C4-2B (cell line): ENCODE measurements at regions not wholly inside any gene's neighbourhood (a gene's known extent, or its start where the extent isn't known, plus 50 kb on each side); places are given as distances from the start of the nearest gene placed in this dataset.

Experiments
- H3K27ac ChIP-seq: fragments of 450-650 bp; 2 replicates; pipeline ENCODE4 v1.5.1; 2017
- ZFX ChIP-seq: fragments of 450-650 bp; IDR thresholded peaks from 2 replicates; pipeline ENCODE4 v1.6.1; 2017
- TF ChIP-seq, protein P1 (sequence below): fragments of 450-650 bp; conservative IDR thresholded peaks from 2 replicates; pipeline ENCODE4 v1.5.1; 2017; ENCODE audit warnings: mild to moderate bottlenecking

DNA sequence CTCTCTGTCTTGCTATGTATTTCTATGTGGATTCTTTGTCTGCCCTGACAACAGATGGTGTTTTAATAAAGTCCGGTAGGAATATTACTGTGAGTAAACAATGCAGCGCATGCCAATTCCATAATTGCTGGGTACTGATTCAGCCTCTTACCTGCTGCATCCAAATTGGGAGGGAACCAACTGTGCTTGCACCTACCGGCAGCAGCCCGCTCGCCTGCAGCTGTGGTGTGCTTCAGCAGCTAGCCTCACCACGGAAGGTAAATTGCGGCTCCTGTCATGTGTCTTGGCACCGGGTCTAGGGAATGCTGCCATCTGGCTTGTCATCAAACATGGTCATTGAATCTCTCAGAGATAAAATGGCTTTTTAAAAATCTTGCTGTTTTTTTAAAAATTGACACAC, 704.8 kb upstream of the SLC35B3 start:
- peak overlapping the region; percentile 17 for H3K27ac ChIP-seq
- TF ChIP-seq, protein P1, sequence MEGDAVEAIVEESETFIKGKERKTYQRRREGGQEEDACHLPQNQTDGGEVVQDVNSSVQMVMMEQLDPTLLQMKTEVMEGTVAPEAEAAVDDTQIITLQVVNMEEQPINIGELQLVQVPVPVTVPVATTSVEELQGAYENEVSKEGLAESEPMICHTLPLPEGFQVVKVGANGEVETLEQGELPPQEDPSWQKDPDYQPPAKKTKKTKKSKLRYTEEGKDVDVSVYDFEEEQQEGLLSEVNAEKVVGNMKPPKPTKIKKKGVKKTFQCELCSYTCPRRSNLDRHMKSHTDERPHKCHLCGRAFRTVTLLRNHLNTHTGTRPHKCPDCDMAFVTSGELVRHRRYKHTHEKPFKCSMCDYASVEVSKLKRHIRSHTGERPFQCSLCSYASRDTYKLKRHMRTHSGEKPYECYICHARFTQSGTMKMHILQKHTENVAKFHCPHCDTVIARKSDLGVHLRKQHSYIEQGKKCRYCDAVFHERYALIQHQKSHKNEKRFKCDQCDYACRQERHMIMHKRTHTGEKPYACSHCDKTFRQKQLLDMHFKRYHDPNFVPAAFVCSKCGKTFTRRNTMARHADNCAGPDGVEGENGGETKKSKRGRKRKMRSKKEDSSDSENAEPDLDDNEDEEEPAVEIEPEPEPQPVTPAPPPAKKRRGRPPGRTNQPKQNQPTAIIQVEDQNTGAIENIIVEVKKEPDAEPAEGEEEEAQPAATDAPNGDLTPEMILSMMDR = no peak

DNA sequence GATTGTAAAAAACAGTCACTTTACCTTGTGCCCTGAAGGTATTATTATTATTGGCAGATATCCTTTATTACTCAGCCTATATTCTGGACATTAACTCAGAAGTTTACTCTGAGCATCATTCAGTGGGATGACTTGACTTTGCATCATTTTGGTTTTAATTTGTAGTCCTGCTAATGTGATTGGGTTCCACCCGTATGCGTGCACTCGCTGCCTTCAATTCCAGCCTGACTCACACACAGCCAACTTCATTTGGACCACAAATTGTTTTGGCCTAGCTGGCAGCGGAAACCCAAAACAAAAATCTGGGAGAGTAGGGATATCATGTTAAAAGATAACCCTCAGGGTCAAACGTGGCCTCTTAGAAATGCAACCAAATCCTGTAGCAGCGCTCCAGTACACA, 704.4 kb upstream of the SLC35B3 start:
- peak overlapping the region; percentile 17 for H3K27ac ChIP-seq

DNA sequence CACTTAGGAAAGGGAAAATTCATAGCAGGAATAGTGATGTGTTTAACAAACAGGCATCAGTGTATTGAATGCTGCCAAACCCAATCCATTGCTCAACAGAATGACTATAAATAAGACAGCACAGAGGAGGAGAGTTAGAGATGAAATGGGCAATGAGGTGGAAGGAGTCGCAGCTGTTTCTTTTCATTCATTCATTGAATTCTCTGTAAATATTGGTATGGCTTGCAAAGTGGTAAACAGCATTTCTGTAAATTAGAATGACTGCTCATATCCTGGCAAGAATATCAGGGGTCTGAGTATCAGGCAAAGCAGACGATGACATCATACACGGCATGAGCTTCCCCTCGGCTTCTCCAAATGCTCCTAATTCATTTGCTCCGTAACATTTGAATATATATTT, 703.6 kb upstream of the SLC35B3 start:
- TF ChIP-seq ZFX = no peak
- TF ChIP-seq, protein P1 = no peak
- no peak overlapping the region for H3K27ac ChIP-seq

More for the DNA sequence above, 704.4 kb upstream of the SLC35B3 start:
- TF ChIP-seq, protein P1 = no peak
- TF ChIP-seq ZFX = no peak

DNA sequence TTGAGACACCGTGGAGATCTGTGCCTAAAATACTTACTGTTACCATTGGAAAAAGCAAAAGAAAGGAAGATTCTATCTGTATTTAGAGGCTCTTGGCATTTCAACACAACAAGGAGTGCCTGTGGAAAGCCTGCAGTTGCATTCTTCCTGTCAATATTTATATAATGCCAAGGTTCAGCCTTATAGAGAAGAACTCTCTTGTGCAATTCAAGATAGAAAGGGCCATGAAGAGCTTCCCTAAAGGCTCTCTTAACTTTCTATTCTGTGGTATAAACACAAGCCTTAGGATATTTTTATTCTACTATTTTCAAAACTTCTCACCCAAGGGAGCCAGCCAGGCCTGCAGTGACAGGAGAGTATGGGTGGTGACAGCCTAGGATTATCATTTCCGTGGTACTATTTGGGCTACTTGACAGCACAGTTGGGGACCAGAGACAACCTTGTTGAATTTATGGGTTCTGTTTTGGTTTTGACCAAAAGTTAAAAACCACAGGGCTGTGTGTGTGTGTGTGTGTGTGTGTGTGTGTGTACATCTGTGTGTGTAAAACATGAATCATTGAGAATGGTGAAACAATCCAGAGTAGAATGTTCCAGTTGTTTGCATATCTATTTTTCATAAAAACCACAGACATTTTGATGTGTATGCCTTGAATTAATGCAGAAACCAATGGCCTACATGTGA, 700.9 kb upstream of the SLC35B3 start:
- H3K27ac ChIP-seq = no peak overlapping the region

DNA sequence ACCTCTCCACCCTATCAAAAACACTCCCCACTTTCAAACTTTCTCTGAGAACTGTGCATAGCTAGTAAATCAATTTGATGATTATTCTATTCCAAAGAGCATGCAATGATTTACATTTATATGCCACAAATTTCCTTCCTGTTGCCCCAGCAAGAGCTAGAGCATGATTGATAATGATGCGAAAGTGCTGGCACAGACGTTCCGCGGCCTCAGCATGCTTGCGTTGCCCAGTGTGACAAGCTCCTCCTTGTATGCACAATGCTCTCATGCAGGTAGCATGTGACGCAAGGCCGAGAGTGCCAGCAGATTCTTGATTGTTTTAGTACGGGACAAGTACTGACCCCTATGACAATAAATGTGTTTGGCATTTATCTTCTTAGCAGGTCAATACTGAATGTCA, 696.3 kb upstream of the SLC35B3 start:
- TF ChIP-seq ZFX = no peak
- TF ChIP-seq, protein P1 = no peak
- no peak overlapping the region for H3K27ac ChIP-seq

More for the DNA sequence above, 700.9 kb upstream of the SLC35B3 start:
- TF ChIP-seq, protein P1 = no peak
- no peak for TF ChIP-seq ZFX

DNA sequence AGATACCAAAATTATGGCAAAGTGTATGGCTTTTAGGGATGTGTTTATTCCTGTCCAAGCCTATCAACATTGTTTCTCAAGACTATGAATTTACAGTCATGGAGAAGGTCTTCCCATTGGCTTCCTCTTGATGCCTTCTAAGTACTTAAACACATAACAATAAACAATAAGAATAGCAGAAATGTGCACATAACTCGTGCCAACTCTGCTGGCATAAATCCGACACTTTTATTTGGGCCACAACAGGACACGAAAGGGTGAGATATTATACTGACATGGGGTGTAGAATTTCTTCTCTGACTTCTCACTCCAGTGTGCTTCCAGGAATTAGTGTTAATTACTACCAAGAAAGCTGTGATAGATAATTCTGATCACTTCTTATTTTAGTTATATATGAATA, 695.9 kb upstream of the SLC35B3 start:
- H3K27ac ChIP-seq = no peak overlapping the region
- TF ChIP-seq, protein P1 = no peak
- TF ChIP-seq ZFX = no peak

DNA sequence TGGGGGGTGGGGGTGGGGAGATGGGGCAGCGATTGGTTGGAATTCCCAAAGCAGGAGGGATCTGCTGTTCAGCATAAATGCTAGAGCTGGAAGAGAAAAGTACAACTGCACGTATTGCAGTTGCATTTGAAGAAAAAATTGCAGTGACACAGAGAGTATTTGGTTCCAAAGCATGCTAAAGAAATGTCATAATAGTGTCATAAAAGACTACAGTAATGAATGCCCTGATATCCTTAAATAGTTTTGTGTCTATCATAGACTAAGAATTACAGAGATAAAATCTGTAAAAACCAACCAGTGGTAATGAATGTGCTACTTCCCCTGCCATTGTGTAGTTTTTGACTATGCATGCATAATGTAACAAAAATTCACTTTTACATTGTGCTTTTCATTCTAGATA, 693.6 kb upstream of the SLC35B3 start:
- H3K27ac ChIP-seq = no peak overlapping the region
- TF ChIP-seq, protein P1 = no peak
- no peak for TF ChIP-seq ZFX
